ENCODE measurements at regions not wholly inside any gene's neighbourhood (a gene's known extent, or its start where the extent isn't known, plus 50 kb on each side); places are given as distances from the start of the nearest gene placed in this dataset.

- TF ChIP-seq ZNF274 (IDR thresholded peaks at IDR 0.05; ENCODE audit: low read depth, low read length) (no peak), YY1 (IDR thresholded peaks at IDR 0.05; ENCODE audit: insufficient read depth, insufficient read length) (no peak)
Measured at GRCh38 chr3:67113802-67114407, 115.8 kb downstream of the KBTBD8 start.

Data from NT2/D1 (cell line).